Gastroesophageal sphincter (tissue), 2 donors: ENCODE measurements at regions not wholly inside any gene's neighbourhood (a gene's known extent, or its start where the extent isn't known, plus 50 kb on each side); places are given as distances from the start of the nearest gene placed in this dataset.

ENCODE experiments used
- POLR2A ChIP-seq, 2 donors: fragments of 450-650 bp; IDR thresholded peaks; one replicate each; pipeline ENCODE4 v1.6.1; 2017; ENCODE audit warnings: antibody characterized with exemption in 2 of 2, mild to moderate bottlenecking in 2 of 2, moderate library complexity in 1 of 2
- POLR2AphosphoS5 ChIP-seq: sonication (generic); formaldehyde crosslinking; IDR thresholded peaks from one replicate; pipeline ENCODE4 v1.6.1; 2017; ENCODE audit warnings: antibody characterized with exemption

DNA sequence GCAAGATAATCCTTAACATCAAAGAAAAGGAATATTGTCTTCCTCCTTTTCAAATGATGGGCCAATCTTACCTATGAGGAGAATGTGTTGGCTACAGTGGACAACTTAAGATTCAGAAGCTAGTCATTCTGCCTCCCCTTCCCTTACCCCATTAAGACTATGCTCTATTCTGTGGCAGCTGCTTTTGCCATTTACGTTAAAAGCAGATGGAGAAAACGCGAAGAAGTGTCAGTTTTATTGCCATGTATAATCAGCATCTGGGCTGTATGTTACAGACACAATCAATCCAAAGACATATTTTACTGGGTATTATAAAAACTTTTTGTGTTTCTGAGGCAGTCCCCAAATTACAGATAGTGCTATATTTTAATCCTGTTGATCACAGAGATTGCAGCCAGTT lies 196.1 kb upstream of the PACRGL start:
- TF ChIP-seq POLR2A (IDR thresholded peaks at IDR 0.05) (no peak), POLR2AphosphoS5 (no peak)
